GM19193 (cell line): ENCODE measurements at regions not wholly inside any gene's neighbourhood (a gene's known extent, or its start where the extent isn't known, plus 50 kb on each side); places are given as distances from the start of the nearest gene placed in this dataset.

Experiments used
- POLR2A ChIP-seq: IDR thresholded peaks from 4 replicates; pipeline ENCODE4 v1.6.1; 2011; ENCODE audit not compliant: insufficient read depth, insufficient read length; ENCODE audit errors: extremely low read depth

- TF ChIP-seq POLR2A: no peak
Observed at GRCh38 chr13:74024314-74024713, 109.9 kb downstream of the KLF12 start.

GRCh38 chr13:74023484-74023883 is 110.7 kb downstream of the KLF12 start:
- no peak for TF ChIP-seq POLR2A

- TF ChIP-seq POLR2A: no peak
Observed at GRCh38 chr13:74021505-74021904, 112.7 kb downstream of the KLF12 start.

- TF ChIP-seq POLR2A: no peak
Observed at GRCh38 chr13:74018062-74018431, 116.2 kb downstream of the KLF12 start.

- no peak for TF ChIP-seq POLR2A
Observed at GRCh38 chr13:74017301-74018061, 116.7 kb downstream of the KLF12 start.

- no peak for TF ChIP-seq POLR2A
Observed at GRCh38 chr13:74015137-74015536, 119.1 kb downstream of the KLF12 start.

- TF ChIP-seq POLR2A: no peak
Observed at GRCh38 chr13:74009100-74009668, 125.0 kb downstream of the KLF12 start.

GRCh38 chr13:74006666-74007065 is 127.5 kb downstream of the KLF12 start:
- TF ChIP-seq POLR2A: no peak

- TF ChIP-seq POLR2A: no peak
Observed at GRCh38 chr13:74005320-74006157, 128.7 kb downstream of the KLF12 start.

GRCh38 chr13:74004109-74004508 is 130.1 kb downstream of the KLF12 start:
- no peak for TF ChIP-seq POLR2A

GRCh38 chr13:74003374-74003773 is 130.8 kb downstream of the KLF12 start:
- no peak for TF ChIP-seq POLR2A

GRCh38 chr13:74000876-74001275 is 133.3 kb downstream of the KLF12 start:
- TF ChIP-seq POLR2A: no peak

GRCh38 chr13:73998631-73999030 is 135.6 kb downstream of the KLF12 start:
- no peak for TF ChIP-seq POLR2A

GRCh38 chr13:73997964-73998363 is 136.2 kb downstream of the KLF12 start:
- no peak for TF ChIP-seq POLR2A

GRCh38 chr13:73996569-73996968 is 137.6 kb downstream of the KLF12 start:
- TF ChIP-seq POLR2A: no peak

- no peak for TF ChIP-seq POLR2A
Observed at GRCh38 chr13:73995736-73996135, 138.5 kb downstream of the KLF12 start.
